ENCODE measurements at regions not wholly inside any gene's neighbourhood (a gene's known extent, or its start where the extent isn't known, plus 50 kb on each side); places are given as distances from the start of the nearest gene placed in this dataset.

GRCh38 chr6:54059683-54060082 lies 51.6 kb upstream of the MLIP start:
- DNase-seq (ENCODE audit: low spot score) = no peak

GRCh38 chr6:54060286-54060685 lies 51.0 kb upstream of the MLIP start:
- DNase-seq (ENCODE audit: low spot score) = no peak

All from globus pallidus (tissue), 1 donor.